Endothelial cell of umbilical vein (primary cell): ENCODE measurements at regions not wholly inside any gene's neighbourhood (a gene's known extent, or its start where the extent isn't known, plus 50 kb on each side); places are given as distances from the start of the nearest gene placed in this dataset.

Experiments
- BruUV-seq: library from RNA; stranded (reverse); fragments of 400-500 nt; replicated peaks from 2 replicates; lab custom pipeline; 2021; lab: Mats Ljungman, UMichigan
- CTCF ChIA-PET: fragments of 300-600, 350-600 bp; sonication (Branson Sonifier 250); formaldehyde crosslinking; loops from one replicate; lab custom pipeline; 2021; ENCODE audit warnings: antibody characterized with exemption, inconsistent platforms; lab: Charles Lee
- POLR2A ChIA-PET: fragments of 300-600, 350-600 bp; sonication (Branson Sonifier 250); formaldehyde crosslinking; loops from one replicate; lab custom pipeline; 2021; ENCODE audit warnings: antibody characterized with exemption, inconsistent platforms; lab: Charles Lee
- DNase-seq: peaks from one replicate; pipeline ENCODE4 v3.0.0-alpha.2; 2011; ENCODE audit warnings: low read depth, low spot score
- FAIRE-seq: peaks from 2 replicates; lab custom pipeline; 2011; peaks lifted over from hg19 to GRCh38; lab: Jason Lieb, UNC
- H2AFZ ChIP-seq: 2 replicates; pipeline ENCODE4 v1.6.0; 2012; ENCODE audit warnings: low read depth, low read length, control low read depth, inconsistent platforms
- H3K27ac ChIP-seq: 2 replicates; pipeline ENCODE4 v1.5.1; 2011; ENCODE audit warnings: low read depth, mild to moderate bottlenecking, control low read depth, low read length, moderate library complexity; ENCODE audit not compliant: insufficient read depth
- H3K27me3 ChIP-seq, 2 experiments: 2 replicates each; pipeline versions ENCODE4 v1.6.0 to v1.6.1; 2011; ENCODE audit warnings: low read length in 2 of 2, mixed read lengths in 1 of 2; ENCODE audit not compliant: control insufficient read depth in 2 of 2, insufficient read depth in 2 of 2
- H3K36me3 ChIP-seq, 2 experiments: 2 replicates in 1 of 2; 3 replicates in 1 of 2; pipeline ENCODE4 v1.5.1; 2011; ENCODE audit warnings: low read length in 2 of 2, mild to moderate bottlenecking in 1 of 2, moderate library complexity in 1 of 2; ENCODE audit not compliant: control insufficient read depth in 2 of 2, insufficient read depth in 2 of 2; ENCODE audit errors: extremely low read depth in 1 of 2
- H3K4me1 ChIP-seq: 3 replicates; pipeline ENCODE4 v1.5.1; 2011; ENCODE audit warnings: mild to moderate bottlenecking, low read length; ENCODE audit not compliant: control insufficient read depth, insufficient read depth; ENCODE audit errors: extremely low read depth
- H3K4me2 ChIP-seq: 2 replicates; pipeline ENCODE4 v1.6.1; 2011; ENCODE audit warnings: low read length, control low read depth, mixed read lengths; ENCODE audit not compliant: insufficient read depth
- H3K4me3 ChIP-seq, 3 experiments: fragments of 200-600 bp in 1 of 3; sonication (generic), shearing (Covaris generic) in 1 of 3; replicated peaks in 1 of 3; 2 replicates each; pipeline ENCODE4 v1.5.1; 2011 to 2016; ENCODE audit warnings: control low read depth in 3 of 3, low read length in 3 of 3, mild to moderate bottlenecking in 2 of 3, inconsistent platforms in 1 of 3, low read depth in 1 of 3, moderate library complexity in 1 of 3; ENCODE audit not compliant: insufficient read depth in 1 of 3
- H3K79me2 ChIP-seq: 2 replicates; pipeline ENCODE4 v1.6.0; 2012; ENCODE audit warnings: low read length, inconsistent platforms; ENCODE audit not compliant: control insufficient read depth, insufficient read depth
- H3K9ac ChIP-seq: replicated peaks from 2 replicates; pipeline ENCODE3; 2011; ENCODE audit warnings: low read length, control low read depth; ENCODE audit not compliant: insufficient read depth; ENCODE audit errors: extremely low read depth
- H3K9me1 ChIP-seq: replicated peaks from 3 replicates; pipeline ENCODE4 v1.6.0; 2011; ENCODE audit warnings: mild to moderate bottlenecking, low read length; ENCODE audit not compliant: control insufficient read depth, insufficient read depth; ENCODE audit errors: extremely low read depth
- H3K9me3 ChIP-seq: replicated peaks from 2 replicates; pipeline ENCODE4 v1.5.1; 2012; ENCODE audit warnings: low read length, inconsistent platforms; ENCODE audit not compliant: control insufficient read depth, insufficient read depth
- H4K20me1 ChIP-seq: replicated peaks from 2 replicates; pipeline ENCODE3; 2011; ENCODE audit warnings: mild to moderate bottlenecking, low read length; ENCODE audit not compliant: control insufficient read depth, insufficient read depth; ENCODE audit errors: extremely low read depth
- EZH2 ChIP-seq: IDR thresholded peaks from 2 replicates; pipeline ENCODE4 v1.6.1; 2012; ENCODE audit warnings: borderline replicate concordance, low read depth, mild to moderate bottlenecking, moderate library complexity, low read length, inconsistent platforms; ENCODE audit not compliant: severe bottlenecking
- FOS ChIP-seq: IDR thresholded peaks from 2 replicates; pipeline ENCODE4 v1.6.1; 2011; ENCODE audit warnings: mild to moderate bottlenecking, low read length, moderate library complexity, borderline replicate concordance; ENCODE audit not compliant: insufficient read depth
- GATA2 ChIP-seq: IDR thresholded peaks from 2 replicates; pipeline ENCODE4 v1.7.0; 2011; ENCODE audit warnings: low read depth, mild to moderate bottlenecking, moderate library complexity, mixed read lengths, low read length; ENCODE audit not compliant: insufficient read length, insufficient read depth
- JUN ChIP-seq: IDR thresholded peaks from 2 replicates; pipeline ENCODE4 v1.6.1; 2011; ENCODE audit warnings: borderline replicate concordance, low read depth; ENCODE audit not compliant: insufficient read length, insufficient read depth
- MYC ChIP-seq: IDR thresholded peaks from one replicate; pipeline ENCODE4 v1.6.1; 2011; ENCODE audit warnings: mild to moderate bottlenecking, low read depth, low read length
- POLR2A ChIP-seq: IDR thresholded peaks from 2 replicates; pipeline ENCODE4 v1.6.1; 2012; ENCODE audit warnings: low read depth, mild to moderate bottlenecking, control low read depth, low read length
- POLR2AphosphoS5 ChIP-seq: IDR thresholded peaks from 2 replicates; pipeline ENCODE4 v1.6.1; 2012; ENCODE audit warnings: low read depth, mild to moderate bottlenecking, control low read depth, low read length, moderate library complexity; ENCODE audit not compliant: insufficient read depth
- dilution Hi-C: fragments of 300-500 bp; cut with MboI; formaldehyde crosslinking; loops from one replicate; pipeline ENCODE4 v1.15.0; 2019; ENCODE audit warnings: low sequenced_read_pairs; ENCODE audit not compliant: extremely low pct_ligation_motif_present
- intact Hi-C: fragments of 100-400 bp; cut with micrococcal nuclease; formaldehyde crosslinking; loops from one replicate; pipeline ENCODE4 v1.10.0; 2022
- TF ChIP-seq, protein P1 (sequence below): IDR thresholded peaks from 2 replicates; pipeline ENCODE4 v1.6.1; 2011; ENCODE audit not compliant: insufficient read depth, insufficient read length
- TF ChIP-seq, protein P2 (sequence below), 2 donors: IDR thresholded peaks; 1 replicate in 1 of 2; 2 replicates in 1 of 2; pipeline ENCODE4 v1.5.1; 2011; ENCODE audit warnings: low read length in 2 of 2, mild to moderate bottlenecking in 2 of 2, moderate library complexity in 2 of 2, control low read depth in 1 of 2, inconsistent platforms in 1 of 2, low read depth in 1 of 2; ENCODE audit not compliant: insufficient read depth in 1 of 2; ENCODE audit errors: extremely low read depth in 1 of 2

DNA sequence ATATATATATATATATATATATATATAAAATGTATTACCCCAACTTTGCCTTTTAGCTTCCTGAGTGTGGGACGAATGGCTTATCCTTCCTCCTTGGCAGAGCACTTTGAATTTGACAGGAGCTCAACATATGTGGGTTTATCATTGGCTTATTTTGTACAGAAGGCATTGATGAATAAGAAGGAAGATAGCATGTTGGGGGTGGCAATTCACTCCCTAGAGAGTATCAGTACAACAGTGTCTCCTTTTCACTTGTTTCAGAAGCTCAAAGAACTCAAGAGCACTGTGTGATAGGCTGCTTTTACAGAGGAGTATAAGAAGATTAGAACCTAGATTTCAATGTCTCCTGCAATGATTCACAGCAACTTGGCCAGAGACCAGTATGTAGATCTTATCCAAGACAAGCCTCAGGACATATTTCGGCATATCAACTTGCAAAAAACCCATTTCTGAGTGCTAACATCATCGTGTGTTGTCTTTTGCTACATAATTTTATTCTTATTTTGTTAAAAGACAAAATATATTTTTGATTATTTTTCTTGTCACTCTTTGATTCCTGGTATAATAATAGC lies 345.8 kb downstream of the SOCS6 start:
- DNase-seq (no peak), FAIRE-seq (no peak)
- Histone ChIP-seq H2AFZ (no peak overlapping the region), H3K4me3 (no peak overlapping the region), H3K27ac (no peak overlapping the region), H3K9ac (no peak overlapping the region), H3K4me1 (no peaks in the 10 kb centered on the region), H3K4me2 (no peak overlapping the region), H3K9me1 (no peaks in the 10 kb centered on the region), H3K27me3 (no peaks in the 10 kb centered on the region), H4K20me1 (no peaks in the 10 kb centered on the region), H3K36me3 (no peaks in the 10 kb centered on the region), H3K9me3 (no peaks in the 10 kb centered on the region), H3K79me2 (no peaks in the 10 kb centered on the region)
- ChIA-PET CTCF (no interaction called here), POLR2A (no interaction called here)
- TF ChIP-seq MYC = no peak
- no peak for TF ChIP-seq JUN
- TF ChIP-seq, protein P1, sequence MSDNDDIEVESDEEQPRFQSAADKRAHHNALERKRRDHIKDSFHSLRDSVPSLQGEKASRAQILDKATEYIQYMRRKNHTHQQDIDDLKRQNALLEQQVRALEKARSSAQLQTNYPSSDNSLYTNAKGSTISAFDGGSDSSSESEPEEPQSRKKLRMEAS = no peak
- TF ChIP-seq FOS = no peak
- TF ChIP-seq POLR2A = no peak
- TF ChIP-seq EZH2 = no peak
- no peak for TF ChIP-seq POLR2AphosphoS5
- TF ChIP-seq, protein P2, sequence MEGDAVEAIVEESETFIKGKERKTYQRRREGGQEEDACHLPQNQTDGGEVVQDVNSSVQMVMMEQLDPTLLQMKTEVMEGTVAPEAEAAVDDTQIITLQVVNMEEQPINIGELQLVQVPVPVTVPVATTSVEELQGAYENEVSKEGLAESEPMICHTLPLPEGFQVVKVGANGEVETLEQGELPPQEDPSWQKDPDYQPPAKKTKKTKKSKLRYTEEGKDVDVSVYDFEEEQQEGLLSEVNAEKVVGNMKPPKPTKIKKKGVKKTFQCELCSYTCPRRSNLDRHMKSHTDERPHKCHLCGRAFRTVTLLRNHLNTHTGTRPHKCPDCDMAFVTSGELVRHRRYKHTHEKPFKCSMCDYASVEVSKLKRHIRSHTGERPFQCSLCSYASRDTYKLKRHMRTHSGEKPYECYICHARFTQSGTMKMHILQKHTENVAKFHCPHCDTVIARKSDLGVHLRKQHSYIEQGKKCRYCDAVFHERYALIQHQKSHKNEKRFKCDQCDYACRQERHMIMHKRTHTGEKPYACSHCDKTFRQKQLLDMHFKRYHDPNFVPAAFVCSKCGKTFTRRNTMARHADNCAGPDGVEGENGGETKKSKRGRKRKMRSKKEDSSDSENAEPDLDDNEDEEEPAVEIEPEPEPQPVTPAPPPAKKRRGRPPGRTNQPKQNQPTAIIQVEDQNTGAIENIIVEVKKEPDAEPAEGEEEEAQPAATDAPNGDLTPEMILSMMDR (IDR thresholded peaks at IDR 0.05; ENCODE audit: extremely low read depth in 1 of 2, insufficient read depth in 1 of 2, low read depth in 1 of 2, low read length in 2 of 2) = no peak
- no peak for TF ChIP-seq GATA2
- dilution Hi-C loops = no loop called here
- no TSS peak for BruUV-seq
- intact Hi-C loops = no loop called here
